GM13976 (cell line): ENCODE measurements at regions not wholly inside any gene's neighbourhood (a gene's known extent, or its start where the extent isn't known, plus 50 kb on each side); places are given as distances from the start of the nearest gene placed in this dataset.

ENCODE experiments used
- DNase-seq: peaks from one replicate; pipeline ENCODE4 v3.0.0; 2012; ENCODE audit warnings: low spot score
- in situ Hi-C: fragments of 300-500 bp; cut with MboI; formaldehyde crosslinking; loops from one replicate; pipeline ENCODE4 v1.12.0; 2022; ENCODE audit warnings: low sequenced_read_pairs, mixed read lengths, inconsistent platforms; ENCODE audit not compliant: unreplicated experiment
- TF ChIP-seq, protein P1 (sequence below): IDR thresholded peaks from 2 replicates; pipeline ENCODE4 v1.5.1; 2012; ENCODE audit warnings: borderline replicate concordance, mild to moderate bottlenecking; ENCODE audit not compliant: insufficient read depth; ENCODE audit errors: extremely low read depth, missing control alignments, control extremely low read depth

DNA sequence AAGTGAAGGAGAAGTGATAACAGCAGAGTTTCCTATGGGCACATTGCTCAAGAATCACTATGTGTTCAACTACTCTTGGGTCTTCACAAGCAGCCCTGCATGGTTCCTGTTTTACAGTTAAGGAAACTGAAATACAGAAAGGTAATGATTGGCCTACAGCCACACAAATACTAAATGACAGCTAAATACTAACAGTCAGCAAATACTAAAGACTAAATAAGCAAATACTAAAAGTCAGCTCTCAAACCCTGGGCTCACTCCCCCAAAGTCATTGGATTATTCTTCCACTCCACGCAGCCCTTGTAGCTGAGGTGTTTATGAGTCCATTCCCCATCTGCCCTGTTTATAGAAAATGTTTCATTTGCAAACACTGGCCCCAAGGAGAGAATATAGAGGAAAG, 372.7 kb upstream of the CDH11 start:
- in situ Hi-C loops, result no loop called here
- TF ChIP-seq, protein P1, sequence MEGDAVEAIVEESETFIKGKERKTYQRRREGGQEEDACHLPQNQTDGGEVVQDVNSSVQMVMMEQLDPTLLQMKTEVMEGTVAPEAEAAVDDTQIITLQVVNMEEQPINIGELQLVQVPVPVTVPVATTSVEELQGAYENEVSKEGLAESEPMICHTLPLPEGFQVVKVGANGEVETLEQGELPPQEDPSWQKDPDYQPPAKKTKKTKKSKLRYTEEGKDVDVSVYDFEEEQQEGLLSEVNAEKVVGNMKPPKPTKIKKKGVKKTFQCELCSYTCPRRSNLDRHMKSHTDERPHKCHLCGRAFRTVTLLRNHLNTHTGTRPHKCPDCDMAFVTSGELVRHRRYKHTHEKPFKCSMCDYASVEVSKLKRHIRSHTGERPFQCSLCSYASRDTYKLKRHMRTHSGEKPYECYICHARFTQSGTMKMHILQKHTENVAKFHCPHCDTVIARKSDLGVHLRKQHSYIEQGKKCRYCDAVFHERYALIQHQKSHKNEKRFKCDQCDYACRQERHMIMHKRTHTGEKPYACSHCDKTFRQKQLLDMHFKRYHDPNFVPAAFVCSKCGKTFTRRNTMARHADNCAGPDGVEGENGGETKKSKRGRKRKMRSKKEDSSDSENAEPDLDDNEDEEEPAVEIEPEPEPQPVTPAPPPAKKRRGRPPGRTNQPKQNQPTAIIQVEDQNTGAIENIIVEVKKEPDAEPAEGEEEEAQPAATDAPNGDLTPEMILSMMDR, result no peak
- no peak for DNase-seq

GRCh38 chr16:65494080-65494479, 372.2 kb upstream of the CDH11 start:
- DNase-seq, result no peak
- in situ Hi-C loops, result no loop called here
- TF ChIP-seq, protein P1, result no peak

- in situ Hi-C loops, result no loop called here
These were observed 368.4 kb upstream of the CDH11 start for GRCh38 chr16:65490286-65490685.

GRCh38 chr16:65489531-65490023, 367.7 kb upstream of the CDH11 start:
- TF ChIP-seq, protein P1, result no peak
- in situ Hi-C loops, result no loop called here
- DNase-seq, result no peak

More at GRCh38 chr16:65490286-65490685, 368.4 kb upstream of the CDH11 start:
- TF ChIP-seq, protein P1, result no peak
- no peak for DNase-seq

- TF ChIP-seq, protein P1, result no peak
- DNase-seq, result no peak
- in situ Hi-C loops, result no loop called here
These were observed 365.4 kb upstream of the CDH11 start for GRCh38 chr16:65487231-65487630.

DNA sequence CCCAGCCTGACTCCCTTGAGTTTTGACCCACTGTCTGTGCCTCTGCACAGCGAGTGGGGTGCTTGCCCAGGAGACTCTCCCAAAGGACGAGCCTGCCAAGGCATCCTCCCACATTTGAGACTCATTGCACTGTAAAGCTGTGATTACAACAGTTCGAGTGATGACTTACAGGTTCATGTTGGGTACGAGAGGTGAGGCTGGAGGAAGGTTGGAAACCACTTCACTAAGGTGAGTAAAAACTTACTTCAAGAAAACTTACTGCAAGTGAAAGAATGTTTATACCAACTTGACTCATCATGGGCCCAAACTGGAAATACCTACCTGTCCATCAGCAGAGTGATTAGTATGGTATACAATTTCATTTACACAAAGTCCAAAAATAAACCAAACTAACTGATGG, 360.1 kb upstream of the CDH11 start:
- no peak for DNase-seq
- TF ChIP-seq, protein P1, result no peak
- in situ Hi-C loops, result no loop called here
